Right lobe of liver (tissue), 6 donors: ENCODE measurements at regions not wholly inside any gene's neighbourhood (a gene's known extent, or its start where the extent isn't known, plus 50 kb on each side); places are given as distances from the start of the nearest gene placed in this dataset.

Source experiments
- ATAC-seq, 4 donors: fragments of 200-7000 bp; cut with Tn5 transposase; one replicate each; pipeline ENCODE4 v1.9.1; 2020; ENCODE audit warnings: mild to moderate bottlenecking in 4 of 4, moderate library complexity in 4 of 4
- DNase-seq, 3 donors: peaks; one replicate each; pipeline ENCODE4 v3.0.0-alpha.2; 2020
- H3K27ac ChIP-seq, 3 donors: fragments of 200-600 bp; one replicate each; pipeline ENCODE4 v1.8.0; 2022
- H3K27me3 ChIP-seq, 2 donors: fragments of 200-600 bp; one replicate each; pipeline ENCODE4 v1.8.0; 2022
- H3K36me3 ChIP-seq, 4 donors: fragments of 200-600 bp; sonication (generic) in 1 of 4; one replicate each; pipeline versions ENCODE4 v1.5.1 to v1.8.0; 2017 to 2022; ENCODE audit warnings: control low read depth in 1 of 4
- H3K4me1 ChIP-seq, 4 donors: fragments of 200-600 bp; sonication (generic) in 1 of 4; one replicate each; pipeline versions ENCODE4 v1.5.1 to v1.8.0; 2017 to 2022; ENCODE audit warnings: control low read depth in 1 of 4
- H3K4me3 ChIP-seq, 3 donors: fragments of 200-600 bp; one replicate each; pipeline ENCODE4 v1.8.0; 2022
- H3K9me3 ChIP-seq, 4 donors: fragments of 200-600 bp; sonication (generic) in 1 of 4; one replicate each; pipeline versions ENCODE4 v1.5.1 to v1.8.0; 2017 to 2022; ENCODE audit warnings: control low read depth in 1 of 4
- POLR2A ChIP-seq: fragments of 450-650 bp; IDR thresholded peaks from one replicate; pipeline ENCODE4 v1.6.1; 2017; ENCODE audit warnings: antibody characterized with exemption, mild to moderate bottlenecking
- WGBS: methylation state at CpG from one replicate; pipeline ENCODE4 v1.1.6; 2018; ENCODE audit warnings: low coverage, low lambda C conversion rate; ENCODE audit not compliant: insufficient coverage; ENCODE audit errors: missing lambda C conversion rate; 5-methylcytosine and 5-hydroxymethylcytosine counted together
- intact Hi-C, 2 donors: fragments of 100-400 bp; cut with DNase I; formaldehyde crosslinking; loops; one replicate each; pipeline versions ENCODE4 v1.11.2 to v1.14.1; 2022
- TF ChIP-seq, protein P1 (sequence below), 4 donors: fragments of 200-600 bp in 3 of 4; fragments of 450-650 bp in 1 of 4; IDR thresholded peaks; one replicate each; pipeline versions ENCODE4 v1.5.1 to v1.8.0; 2016 to 2022; ENCODE audit warnings: antibody characterized with exemption in 4 of 4, mild to moderate bottlenecking in 2 of 4
- donor health status: DM: no; HTN: yes; CAD: no.
- donor health status: DM: no; HTN: no; CAD: no.
- donor health status: DM: no; HTN: no; CAD: no.
- donor health status: DM: no; HTN: yes; CAD: no.
- donor health status: DM: no; HTN: yes; CAD: no.

DNA sequence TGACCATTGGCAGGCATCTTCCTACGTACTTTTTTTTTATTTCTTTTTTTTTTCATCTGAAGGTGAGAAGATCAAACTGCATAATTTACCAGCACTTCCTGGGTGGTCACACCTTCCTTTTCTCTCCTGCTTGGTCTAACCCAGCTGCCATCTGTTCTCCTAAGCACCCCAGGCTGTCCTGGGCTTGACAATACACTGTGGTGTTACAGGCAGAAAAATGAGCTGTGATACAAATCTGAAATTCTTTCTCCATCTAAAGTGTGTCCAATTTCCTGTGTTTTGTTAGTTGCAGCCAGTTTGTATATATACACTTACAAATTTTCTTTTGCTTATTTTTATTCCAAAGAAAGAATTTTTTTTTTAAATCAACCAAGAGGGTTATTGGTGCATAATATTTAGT is 786.0 kb upstream of the ZEB2 start:
- no peak overlapping the region for H3K27ac ChIP-seq
- ATAC-seq (no peak), DNase-seq (no peak)
- no peaks in the 10 kb centered on the region for H3K36me3 ChIP-seq
- H3K9me3 ChIP-seq, result no peaks in the 10 kb centered on the region
- TF ChIP-seq, protein P1, sequence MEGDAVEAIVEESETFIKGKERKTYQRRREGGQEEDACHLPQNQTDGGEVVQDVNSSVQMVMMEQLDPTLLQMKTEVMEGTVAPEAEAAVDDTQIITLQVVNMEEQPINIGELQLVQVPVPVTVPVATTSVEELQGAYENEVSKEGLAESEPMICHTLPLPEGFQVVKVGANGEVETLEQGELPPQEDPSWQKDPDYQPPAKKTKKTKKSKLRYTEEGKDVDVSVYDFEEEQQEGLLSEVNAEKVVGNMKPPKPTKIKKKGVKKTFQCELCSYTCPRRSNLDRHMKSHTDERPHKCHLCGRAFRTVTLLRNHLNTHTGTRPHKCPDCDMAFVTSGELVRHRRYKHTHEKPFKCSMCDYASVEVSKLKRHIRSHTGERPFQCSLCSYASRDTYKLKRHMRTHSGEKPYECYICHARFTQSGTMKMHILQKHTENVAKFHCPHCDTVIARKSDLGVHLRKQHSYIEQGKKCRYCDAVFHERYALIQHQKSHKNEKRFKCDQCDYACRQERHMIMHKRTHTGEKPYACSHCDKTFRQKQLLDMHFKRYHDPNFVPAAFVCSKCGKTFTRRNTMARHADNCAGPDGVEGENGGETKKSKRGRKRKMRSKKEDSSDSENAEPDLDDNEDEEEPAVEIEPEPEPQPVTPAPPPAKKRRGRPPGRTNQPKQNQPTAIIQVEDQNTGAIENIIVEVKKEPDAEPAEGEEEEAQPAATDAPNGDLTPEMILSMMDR (IDR thresholded peaks at IDR 0.05), result no peak
- TF ChIP-seq POLR2A, result no peak
- no peak overlapping the region for H3K4me3 ChIP-seq
- WGBS, result 20% methylated on average over 1 of the region's 1 CpG
- no peaks in the 10 kb centered on the region for H3K4me1 ChIP-seq
- intact Hi-C loops, result no loop called here
- H3K27me3 ChIP-seq, result no peaks in the 10 kb centered on the region

DNA sequence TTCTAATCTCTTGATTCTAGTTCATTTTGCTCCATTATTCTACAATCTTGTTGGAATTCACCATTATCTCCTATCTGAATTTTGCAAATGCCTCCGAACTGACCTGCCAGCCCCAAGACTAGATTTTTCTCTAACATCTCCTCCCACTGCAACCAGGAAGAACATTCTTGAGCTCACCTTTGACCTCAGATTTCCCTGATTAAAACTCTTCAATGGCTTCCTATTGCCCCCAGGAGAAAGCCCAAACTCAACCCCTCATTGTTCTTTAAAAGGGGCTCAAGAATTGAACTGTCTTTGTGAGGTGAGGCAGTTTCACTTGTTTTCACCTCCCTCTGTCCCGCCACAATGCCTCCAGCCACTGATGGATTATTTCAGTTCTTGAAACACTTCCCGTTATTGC is 784.6 kb upstream of the ZEB2 start:
- Histone ChIP-seq H3K27ac (no peak overlapping the region), H3K9me3 (no peaks in the 10 kb centered on the region), H3K27me3 (no peaks in the 10 kb centered on the region), H3K4me3 (no peak overlapping the region), H3K4me1 (no peaks in the 10 kb centered on the region), H3K36me3 (no peaks in the 10 kb centered on the region)
- TF ChIP-seq POLR2A, result no peak
- TF ChIP-seq, protein P1 (IDR thresholded peaks at IDR 0.05), result no peak
- intact Hi-C loops, result no loop called here
- no peak for DNase-seq
- no peak for ATAC-seq
- 50% methylated on average over 2 of the region's 3 CpGs for WGBS

DNA sequence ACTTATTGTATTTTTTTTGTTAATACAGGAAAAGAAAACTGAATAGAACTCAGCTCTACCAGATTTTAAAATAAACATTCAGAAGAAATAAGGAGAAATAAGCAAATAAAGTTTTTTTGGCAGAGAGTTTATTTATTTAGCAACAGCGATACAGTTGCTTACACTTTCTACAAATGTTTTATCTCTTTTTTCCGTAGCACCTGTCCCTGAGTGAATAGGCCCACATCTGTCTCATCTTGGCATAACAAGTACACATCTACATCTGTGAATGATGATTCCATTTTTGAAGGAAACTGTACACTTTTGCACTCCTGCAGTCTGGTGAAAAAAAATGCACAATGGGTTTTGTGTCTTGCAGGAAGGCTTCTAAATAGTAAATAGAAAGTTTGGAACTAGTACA is 783.6 kb upstream of the ZEB2 start:
- H3K27me3 ChIP-seq, result no peaks in the 10 kb centered on the region
- H3K4me1 ChIP-seq, result no peaks in the 10 kb centered on the region
- intact Hi-C loops, result no loop called here
- no peaks in the 10 kb centered on the region for H3K36me3 ChIP-seq
- TF ChIP-seq, protein P1 (IDR thresholded peaks at IDR 0.05), result no peak
- TF ChIP-seq POLR2A, result no peak
- no peak for DNase-seq
- H3K27ac ChIP-seq, result no peak overlapping the region
- WGBS, result 14% methylated on average over 2 of the region's 2 CpGs
- H3K9me3 ChIP-seq, result no peaks in the 10 kb centered on the region
- H3K4me3 ChIP-seq, result no peak overlapping the region
- ATAC-seq, result no peak

- Histone ChIP-seq H3K9me3 (no peaks in the 10 kb centered on the region), H3K36me3 (no peaks in the 10 kb centered on the region), H3K27me3 (no peaks in the 10 kb centered on the region), H3K27ac (no peak overlapping the region), H3K4me1 (no peaks in the 10 kb centered on the region), H3K4me3 (no peak overlapping the region)
- intact Hi-C loops, result no loop called here
- 66% methylated on average over 2 of the region's 2 CpGs for WGBS
- DNase-seq (no peak), ATAC-seq (no peak)
- TF ChIP-seq, protein P1 (IDR thresholded peaks at IDR 0.05), result no peak
- no peak for TF ChIP-seq POLR2A
These were observed 783.0 kb upstream of the ZEB2 start for GRCh38 chr2:145302886-145303285.

GRCh38 chr2:145302451-145302850 is 782.5 kb upstream of the ZEB2 start:
- 77% methylated on average over 3 of the region's 3 CpGs for WGBS
- Histone ChIP-seq H3K9me3 (no peaks in the 10 kb centered on the region), H3K4me1 (no peaks in the 10 kb centered on the region), H3K4me3 (no peak overlapping the region), H3K27me3 (no peaks in the 10 kb centered on the region), H3K36me3 (no peaks in the 10 kb centered on the region), H3K27ac (no peak overlapping the region)
- TF ChIP-seq, protein P1 (IDR thresholded peaks at IDR 0.05), result no peak
- TF ChIP-seq POLR2A, result no peak
- intact Hi-C loops, result no loop called here
- ATAC-seq (no peak), DNase-seq (no peak)
